Esophagus muscularis mucosa (tissue), 4 donors: ENCODE measurements at regions not wholly inside any gene's neighbourhood (a gene's known extent, or its start where the extent isn't known, plus 50 kb on each side); places are given as distances from the start of the nearest gene placed in this dataset.

Source experiments
- DNase-seq: peaks from one replicate; pipeline ENCODE4 v3.0.0-alpha.2; 2017; ENCODE audit errors: extremely low spot score
- H3K27ac ChIP-seq, 4 donors: fragments of 200-600 bp; sonication (generic); replicated peaks in 1 of 4; 1 replicate in 3 of 4; 2 replicates in 1 of 4; pipeline ENCODE4 v1.5.1; 2016 to 2019; ENCODE audit warnings: mild to moderate bottlenecking in 1 of 4
- H3K27me3 ChIP-seq, 4 donors: fragments of 200-600 bp; sonication (generic); one replicate each; pipeline versions ENCODE4 v1.5.1 to v1.6.0; 2016 to 2019
- H3K36me3 ChIP-seq, 4 donors: fragments of 200-600 bp; sonication (generic); one replicate each; pipeline ENCODE4 v1.5.1; 2016 to 2019
- H3K4me1 ChIP-seq, 4 donors: fragments of 200-600 bp; sonication (generic); one replicate each; pipeline ENCODE4 v1.5.1; 2016 to 2019
- H3K4me3 ChIP-seq, 4 donors: fragments of 200-600 bp; sonication (generic); 1 replicate in 2 of 4; 2 replicates in 2 of 4; pipeline ENCODE4 v1.5.1; 2016 to 2019; ENCODE audit warnings: mild to moderate bottlenecking in 4 of 4, moderate library complexity in 1 of 4
- H3K9me3 ChIP-seq, 4 donors: fragments of 200-600 bp; sonication (generic); 1 replicate in 3 of 4; 2 replicates in 1 of 4; pipeline ENCODE4 v1.5.1; 2016 to 2019
- CTCF ChIP-seq, 3 experiments: fragments of 200-600 bp in 2 of 3; fragments of 450-650 bp in 1 of 3; sonication (generic) in 2 of 3; IDR thresholded peaks; one replicate each; pipeline ENCODE4 v1.5.1; 2017 to 2019; ENCODE audit warnings: antibody characterized with exemption in 3 of 3, mild to moderate bottlenecking in 2 of 3, moderate library complexity in 1 of 3
- EP300 ChIP-seq: sonication (generic); formaldehyde crosslinking; IDR thresholded peaks from one replicate; pipeline ENCODE4 v1.6.1; 2017; ENCODE audit warnings: antibody characterized with exemption
- POLR2A ChIP-seq: fragments of 450-650 bp; IDR thresholded peaks from one replicate; pipeline ENCODE4 v1.6.1; 2017; ENCODE audit warnings: antibody characterized with exemption, moderate library complexity, mild to moderate bottlenecking, low read depth
- POLR2AphosphoS5 ChIP-seq, 2 donors: sonication (generic); formaldehyde crosslinking; IDR thresholded peaks; one replicate each; pipeline ENCODE4 v1.6.1; 2017; ENCODE audit warnings: antibody characterized with exemption in 2 of 2
- WGBS: methylation state at CpG from one replicate; pipeline ENCODE4 v1.1.5; 2018; 5-methylcytosine and 5-hydroxymethylcytosine counted together
- intact Hi-C: fragments of 100-400 bp; cut with DNase I; formaldehyde crosslinking; loops from one replicate; pipeline ENCODE4 v1.15.1; 2023

GRCh38 chr2:143942486-143942885 is 577.4 kb downstream of the ZEB2 start:
- H3K27me3 ChIP-seq, result peaks cover 0 to 16% (median 0%) of the 10 kb centered on the region in 4 donors
- H3K4me3 ChIP-seq, result no peak overlapping the region
- no peak for DNase-seq
- H3K9me3 ChIP-seq, result no peaks in the 10 kb centered on the region
- no peak overlapping the region for H3K27ac ChIP-seq
- H3K4me1 ChIP-seq, result peaks cover 0 to 20% (median 14%) of the 10 kb centered on the region in 4 donors
- peaks cover 0 to 8% (median 6%) of the 10 kb centered on the region in 4 donors for H3K36me3 ChIP-seq
- intact Hi-C loops, result no loop called here
- TF ChIP-seq POLR2AphosphoS5 (IDR thresholded peaks at IDR 0.05) (no peak), EP300 (no peak), POLR2A (no peak), CTCF (IDR thresholded peaks at IDR 0.05) (no peak)

GRCh38 chr2:143940720-143941119 is 579.2 kb downstream of the ZEB2 start:
- H3K4me3 ChIP-seq, result no peak overlapping the region
- H3K36me3 ChIP-seq, result no peaks in the 10 kb centered on the region
- DNase-seq, result no peak
- 91% methylated on average over 3 of the region's 3 CpGs for WGBS
- intact Hi-C loops, result no loop called here
- TF ChIP-seq EP300 (no peak), POLR2A (no peak), CTCF (IDR thresholded peaks at IDR 0.05) (no peak), POLR2AphosphoS5 (IDR thresholded peaks at IDR 0.05) (no peak)
- peaks cover 0 to 31% (median 27%) of the 10 kb centered on the region in 4 donors for H3K4me1 ChIP-seq
- no peaks in the 10 kb centered on the region for H3K9me3 ChIP-seq
- peak overlapping the region in 2 of 4 donors; percentile 21 to 31 for H3K27ac ChIP-seq
- peaks cover 0 to 34% (median 5%) of the 10 kb centered on the region in 4 donors for H3K27me3 ChIP-seq

GRCh38 chr2:143939626-143940330 is 580.1 kb downstream of the ZEB2 start:
- Histone ChIP-seq H3K9me3 (no peaks in the 10 kb centered on the region), H3K4me1 (peaks cover 0 to 31% (median 27%) of the 10 kb centered on the region in 4 donors), H3K36me3 (no peaks in the 10 kb centered on the region), H3K4me3 (peak overlapping the region in 1 of 4 donors; percentile 1), H3K27ac (peak overlapping the region; percentile 31 to 47 (median 36)), H3K27me3 (peaks cover 0 to 35% (median 5%) of the 10 kb centered on the region in 4 donors)
- intact Hi-C loops, result no loop called here
- TF ChIP-seq CTCF (IDR thresholded peaks at IDR 0.05) (no peak), POLR2AphosphoS5 (IDR thresholded peaks at IDR 0.05) (no peak), POLR2A (no peak), EP300 (no peak)
- no peak for DNase-seq
- WGBS, result 53% methylated on average over 6 of the region's 6 CpGs

- intact Hi-C loops, result no loop called here
- TF ChIP-seq EP300 (no peak), POLR2AphosphoS5 (IDR thresholded peaks at IDR 0.05) (no peak), POLR2A (no peak), CTCF (IDR thresholded peaks at IDR 0.05) (no peak)
- DNase-seq, result no peak
- peaks cover 0 to 35% (median 5%) of the 10 kb centered on the region in 4 donors for H3K27me3 ChIP-seq
- H3K4me3 ChIP-seq, result peak overlapping the region; percentile 57 to 63 (median 60)
- WGBS, result 38% methylated on average over 11 of the region's 11 CpGs
- H3K9me3 ChIP-seq, result no peaks in the 10 kb centered on the region
- H3K36me3 ChIP-seq, result no peaks in the 10 kb centered on the region
- peak overlapping the region; percentile 69 to 81 (median 78) for H3K27ac ChIP-seq
- H3K4me1 ChIP-seq, result peaks cover 0 to 31% (median 27%) of the 10 kb centered on the region in 4 donors
These were observed 582.1 kb downstream of the ZEB2 start for GRCh38 chr2:143937723-143938350.
